ENCODE measurements at regions not wholly inside any gene's neighbourhood (a gene's known extent, or its start where the extent isn't known, plus 50 kb on each side); places are given as distances from the start of the nearest gene placed in this dataset.
A peak's percentile ranks its signal among the peaks of the same experiment; 100 is the strongest.

GRCh38 chr6:34615574-34616226, 59.6 kb upstream of the SPDEF start:
- DNase-seq (ENCODE audit: low read depth): no peak
- H3K4me3 ChIP-seq (ENCODE audit: low read length): no peak overlapping the region
- no peak for TF ChIP-seq CTCF (IDR thresholded peaks at IDR 0.05; ENCODE audit: insufficient read depth, low read depth, low read length, missing control alignments)

GRCh38 chr6:34610819-34611477, 54.8 kb upstream of the SPDEF start:
- peak; percentile 85 for DNase-seq (ENCODE audit: low read depth)
- H3K4me3 ChIP-seq (ENCODE audit: low read length): no peak overlapping the region
- TF ChIP-seq CTCF (IDR thresholded peaks at IDR 0.05; ENCODE audit: insufficient read depth, low read depth, low read length, missing control alignments): no peak

GRCh38 chr6:34608321-34609091, 52.4 kb upstream of the SPDEF start:
- DNase-seq (ENCODE audit: low read depth): peak; percentile 27
- no peak overlapping the region for H3K4me3 ChIP-seq (ENCODE audit: low read length)
- TF ChIP-seq CTCF (IDR thresholded peaks at IDR 0.05; ENCODE audit: insufficient read depth, low read depth, low read length, missing control alignments): no peak

- TF ChIP-seq CTCF (IDR thresholded peaks at IDR 0.05; ENCODE audit: insufficient read depth, low read depth, low read length, missing control alignments): no peak
- no peak for DNase-seq (ENCODE audit: low read depth)
- H3K4me3 ChIP-seq (ENCODE audit: low read length): no peak overlapping the region
Measured at GRCh38 chr6:34606477-34607265, 50.5 kb upstream of the SPDEF start.

Data from epithelial cell of esophagus (primary cell).